ENCODE measurements at regions not wholly inside any gene's neighbourhood (a gene's known extent, or its start where the extent isn't known, plus 50 kb on each side); places are given as distances from the start of the nearest gene placed in this dataset.

GRCh38 chr13:105311094-105311493 is 1224.4 kb downstream of the EFNB2 start:
- ATAC-seq (no peak), DNase-seq (no peak)
- Histone ChIP-seq H3K9me3 (no peaks in the 10 kb centered on the region), H3K4me1 (ENCODE audit: low read depth) (no peaks in the 10 kb centered on the region), H3K36me3 (ENCODE audit: low read depth) (no peaks in the 10 kb centered on the region), H3K4me3 (no peak overlapping the region)
- intact Hi-C loops (cut with DNase I, micrococcal nuclease): no loop called here
- TF ChIP-seq CTCF (IDR thresholded peaks at IDR 0.05): no peak

GRCh38 chr13:105307776-105308175 is 1227.7 kb downstream of the EFNB2 start:
- intact Hi-C loops (cut with DNase I, micrococcal nuclease): no loop called here
- ATAC-seq: no peak
- no peak overlapping the region for H3K4me3 ChIP-seq
- H3K9me3 ChIP-seq: no peaks in the 10 kb centered on the region
- H3K36me3 ChIP-seq (ENCODE audit: low read depth): no peaks in the 10 kb centered on the region
- no peak for TF ChIP-seq CTCF (IDR thresholded peaks at IDR 0.05)
- no peaks in the 10 kb centered on the region for H3K4me1 ChIP-seq (ENCODE audit: low read depth)
- no peak for DNase-seq

GRCh38 chr13:105297839-105298238 is 1237.6 kb downstream of the EFNB2 start:
- Histone ChIP-seq H3K4me3 (no peak overlapping the region), H3K9me3 (no peaks in the 10 kb centered on the region), H3K4me1 (ENCODE audit: low read depth) (no peaks in the 10 kb centered on the region), H3K36me3 (ENCODE audit: low read depth) (no peaks in the 10 kb centered on the region)
- no peak for DNase-seq
- intact Hi-C loops (cut with DNase I, micrococcal nuclease): no loop called here
- ATAC-seq: no peak
- TF ChIP-seq CTCF (IDR thresholded peaks at IDR 0.05): no peak

- H3K4me3 ChIP-seq: no peak overlapping the region
- no peak for ATAC-seq
- DNase-seq: no peak
- TF ChIP-seq CTCF (IDR thresholded peaks at IDR 0.05): no peak
- no peaks in the 10 kb centered on the region for H3K36me3 ChIP-seq (ENCODE audit: low read depth)
- H3K4me1 ChIP-seq (ENCODE audit: low read depth): no peaks in the 10 kb centered on the region
- no peaks in the 10 kb centered on the region for H3K9me3 ChIP-seq
- intact Hi-C loops (cut with DNase I, micrococcal nuclease): no loop called here
These were observed 1243.5 kb downstream of the EFNB2 start for GRCh38 chr13:105291987-105292386.

- DNase-seq: no peak
- TF ChIP-seq CTCF (IDR thresholded peaks at IDR 0.05): no peak
- intact Hi-C loops (cut with DNase I, micrococcal nuclease): no loop called here
- ATAC-seq: no peak
- Histone ChIP-seq H3K4me1 (ENCODE audit: low read depth) (no peaks in the 10 kb centered on the region), H3K4me3 (no peak overlapping the region), H3K9me3 (no peaks in the 10 kb centered on the region), H3K36me3 (ENCODE audit: low read depth) (no peaks in the 10 kb centered on the region)
These were observed 1244.9 kb downstream of the EFNB2 start for GRCh38 chr13:105290596-105290995.

GRCh38 chr13:105285526-105285925 is 1249.9 kb downstream of the EFNB2 start:
- H3K4me3 ChIP-seq: no peak overlapping the region
- H3K36me3 ChIP-seq (ENCODE audit: low read depth): no peaks in the 10 kb centered on the region
- DNase-seq: no peak
- H3K4me1 ChIP-seq (ENCODE audit: low read depth): no peaks in the 10 kb centered on the region
- H3K9me3 ChIP-seq: no peaks in the 10 kb centered on the region
- ATAC-seq: no peak
- TF ChIP-seq CTCF (IDR thresholded peaks at IDR 0.05): no peak
- intact Hi-C loops (cut with DNase I, micrococcal nuclease): no loop called here
